ENCODE measurements at regions not wholly inside any gene's neighbourhood (a gene's known extent, or its start where the extent isn't known, plus 50 kb on each side); places are given as distances from the start of the nearest gene placed in this dataset.
"Not testable (repeated sequence)": the region's sequence is repeated elsewhere in the genome, so short reads cannot be mapped to it uniquely, and the experiment has no call there.

DNA sequence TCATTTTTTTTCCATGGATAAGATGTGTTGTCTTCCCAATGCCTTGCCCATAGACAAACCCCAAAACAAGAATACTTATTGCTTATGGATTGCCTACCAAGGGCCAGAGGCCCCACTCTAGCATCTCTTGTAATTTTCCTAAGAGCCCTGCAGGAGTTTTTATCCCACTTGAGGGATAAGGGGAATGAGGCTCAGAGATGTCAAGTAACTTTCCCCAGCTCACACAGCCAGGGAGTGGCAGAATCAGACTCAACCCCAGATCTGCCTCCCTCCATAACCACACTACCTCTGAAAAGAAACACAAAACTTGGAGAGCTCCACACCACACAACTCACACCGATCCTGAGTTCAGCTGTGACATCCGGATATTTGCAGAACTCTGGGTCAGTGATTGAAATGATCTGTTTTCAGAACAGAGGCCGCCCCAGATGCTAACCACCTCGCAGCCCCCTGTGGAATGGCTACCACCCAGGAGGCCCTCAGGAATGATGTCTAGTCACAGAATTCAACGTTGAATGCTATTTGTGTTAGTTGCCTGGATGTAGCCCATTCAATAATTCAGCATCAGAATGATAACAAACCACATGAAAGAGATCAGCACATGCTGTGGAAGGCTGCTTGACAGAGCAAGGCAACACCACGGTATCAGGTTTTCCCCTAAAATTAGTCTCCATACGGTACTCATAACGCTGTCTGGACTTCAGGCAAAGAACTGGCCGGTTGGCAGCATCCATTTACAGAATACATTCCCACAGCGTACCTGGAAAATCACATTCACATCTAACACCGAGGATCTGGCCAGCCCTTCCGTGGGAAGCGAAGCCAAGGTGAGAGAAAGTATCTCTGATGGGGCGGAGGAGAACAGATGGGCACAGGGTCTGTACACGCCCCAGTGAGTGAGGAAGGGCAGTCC is 231.9 kb downstream of the TOMM20 start:
- DNase-seq, result no peak

DNA sequence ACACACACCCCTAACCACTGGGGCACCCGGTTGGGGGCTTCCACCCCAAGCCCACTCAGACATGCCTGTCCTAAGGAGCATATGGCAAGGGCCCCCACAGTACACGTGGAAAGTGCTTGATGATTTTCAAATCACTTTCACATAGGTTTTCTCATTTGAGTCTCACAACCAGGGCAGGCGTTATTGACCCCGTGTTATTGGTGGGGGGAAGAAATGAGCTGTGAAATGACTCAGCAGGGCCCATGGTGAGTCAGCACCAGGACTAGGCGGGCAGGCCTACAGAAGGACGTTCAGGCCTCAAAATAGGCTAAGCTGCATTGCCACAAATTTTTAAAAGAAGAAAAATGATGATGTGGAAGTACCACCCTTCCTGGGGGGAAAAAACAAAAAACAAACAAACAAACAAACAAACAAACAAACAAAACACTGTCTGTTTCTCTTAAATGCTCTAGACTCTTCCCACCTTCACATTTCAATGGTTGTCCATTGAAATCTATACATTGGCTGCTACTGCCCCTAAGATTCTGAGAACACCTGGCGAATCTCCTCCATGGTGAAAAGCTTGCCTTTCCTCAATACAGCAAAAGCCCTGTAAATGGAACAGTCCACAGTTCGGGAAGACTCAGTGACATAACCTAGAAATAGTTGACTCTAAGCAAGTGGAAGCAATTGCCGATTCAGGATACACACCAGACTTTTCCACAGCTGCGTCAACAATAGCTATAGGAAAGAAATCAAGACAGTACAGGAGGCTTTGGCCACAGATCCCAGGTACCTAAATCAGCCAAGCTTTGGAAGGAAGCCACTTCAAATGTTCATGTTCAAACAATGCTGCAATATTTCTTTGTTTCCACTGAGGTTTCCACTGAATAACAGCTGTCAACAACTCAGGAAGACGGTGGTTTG is 234.7 kb downstream of the TOMM20 start:
- peak; percentile 39 for DNase-seq

DNA sequence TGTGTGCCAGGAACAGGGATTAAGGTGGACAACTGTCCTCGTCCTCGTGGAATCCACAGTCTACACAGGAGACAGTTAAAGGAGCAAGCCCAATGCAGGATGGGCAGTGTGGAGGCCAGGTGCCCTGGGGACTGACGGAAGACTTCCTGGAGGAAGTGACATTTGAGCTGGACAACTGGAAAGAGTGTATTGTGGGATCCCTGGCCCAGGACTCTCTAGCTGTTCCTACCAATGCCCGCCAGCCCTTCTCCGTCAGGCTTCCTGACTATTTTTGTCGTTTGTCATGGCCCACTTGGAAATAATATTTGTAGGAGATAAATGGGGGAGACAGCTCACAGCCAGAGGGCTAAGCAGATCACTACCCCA is 235.3 kb downstream of the TOMM20 start:
- DNase-seq, result no peak

GRCh38 chr1:234892642-234893041 is 236.0 kb downstream of the TOMM20 start:
- DNase-seq, result no peak

- no peak for DNase-seq
Observed at GRCh38 chr1:234891427-234891826, 237.2 kb downstream of the TOMM20 start.

GRCh38 chr1:234889643-234890042 is 239.0 kb downstream of the TOMM20 start:
- DNase-seq, result no peak

GRCh38 chr1:234888247-234888646 is 240.4 kb downstream of the TOMM20 start:
- DNase-seq, result not testable (repeated sequence)

- DNase-seq, result no peak
Observed at GRCh38 chr1:234887016-234887900, 241.4 kb downstream of the TOMM20 start.

DNA sequence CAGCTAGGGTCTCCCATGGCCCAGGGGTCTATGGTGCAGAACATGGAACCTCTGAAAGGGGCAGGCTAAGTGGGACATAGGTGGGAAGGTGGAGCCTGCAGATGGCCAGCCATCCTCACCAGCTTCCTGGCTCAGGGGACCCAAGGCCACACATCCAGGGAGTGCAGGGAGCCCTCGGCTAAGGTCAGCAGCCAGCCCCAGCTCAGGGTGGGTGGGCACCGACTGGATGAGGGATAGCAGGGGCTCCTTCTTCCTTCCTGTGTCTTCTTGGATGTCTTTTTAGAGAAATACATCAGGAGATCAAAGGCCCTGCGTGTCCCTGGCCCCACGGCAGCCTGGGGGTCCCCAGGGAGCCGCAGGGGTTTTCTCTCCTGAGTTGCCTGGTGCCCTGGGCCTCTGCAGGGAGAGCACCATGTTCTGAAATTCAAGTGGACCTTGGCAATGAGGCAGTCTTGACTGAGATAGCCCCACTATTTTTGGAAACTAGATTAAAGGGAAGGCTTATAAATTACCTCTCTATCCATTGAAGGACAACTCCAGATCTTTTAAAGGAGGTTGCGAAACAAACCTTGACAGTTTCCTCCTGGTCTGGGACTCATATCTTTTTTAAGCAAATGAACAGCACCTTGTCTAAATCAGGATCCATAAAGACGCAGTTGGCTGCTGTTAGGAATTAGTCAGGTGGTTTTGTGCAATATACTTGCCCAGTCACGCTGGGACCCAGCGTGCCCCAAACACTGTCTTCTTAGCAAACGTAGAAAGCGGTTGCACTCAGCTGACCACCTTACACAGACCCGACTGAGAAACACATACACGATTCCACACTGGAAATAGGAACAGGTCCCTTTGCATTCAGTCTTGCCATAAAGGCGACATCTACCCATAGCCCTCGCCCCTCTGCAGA is 242.3 kb downstream of the TOMM20 start:
- no peak for DNase-seq

DNA sequence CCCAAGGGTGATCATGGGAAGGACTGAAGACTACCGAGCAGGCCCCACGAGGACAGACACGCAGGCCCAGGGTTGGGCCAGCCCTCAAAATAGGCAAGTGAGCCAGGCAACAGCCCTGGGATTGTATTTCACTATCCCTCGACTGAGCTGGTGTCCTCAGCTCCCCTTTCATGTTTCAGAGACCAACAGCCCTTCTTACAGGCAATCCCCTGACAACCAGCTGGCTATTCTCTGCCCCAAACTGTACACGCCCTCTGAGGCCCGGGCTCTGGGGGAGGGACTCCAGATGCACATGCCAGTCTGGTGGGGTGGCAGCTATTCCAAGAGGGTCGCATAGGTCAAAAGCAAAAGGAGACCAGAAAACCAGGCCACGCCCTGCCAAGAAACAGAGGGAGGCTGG is 243.0 kb downstream of the TOMM20 start:
- DNase-seq, result no peak

DNA sequence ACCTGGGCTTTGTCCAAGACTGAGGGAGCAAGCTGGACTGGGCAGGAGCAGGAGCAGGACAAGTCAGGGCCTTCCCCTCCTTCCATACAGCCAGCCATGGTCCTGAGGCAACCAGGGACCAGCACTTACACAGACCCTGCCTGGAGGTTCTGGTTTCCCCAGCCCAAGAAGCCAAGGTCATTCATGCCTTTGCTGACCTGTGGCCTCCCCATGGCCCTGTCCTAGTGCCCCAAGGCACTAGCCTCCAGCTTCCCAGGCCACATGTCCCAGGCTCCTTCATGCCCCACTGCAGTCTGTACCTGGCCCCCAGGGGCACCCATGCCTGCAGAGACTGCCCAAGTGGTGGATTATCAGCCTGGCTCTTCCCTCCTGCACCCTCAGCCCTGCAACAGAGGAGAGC is 243.9 kb downstream of the TOMM20 start:
- no peak for DNase-seq

- no peak for DNase-seq
Observed at GRCh38 chr1:234884006-234884405, 244.6 kb downstream of the TOMM20 start.

GRCh38 chr1:234882898-234883297 is 245.7 kb downstream of the TOMM20 start:
- no peak for DNase-seq

DNA sequence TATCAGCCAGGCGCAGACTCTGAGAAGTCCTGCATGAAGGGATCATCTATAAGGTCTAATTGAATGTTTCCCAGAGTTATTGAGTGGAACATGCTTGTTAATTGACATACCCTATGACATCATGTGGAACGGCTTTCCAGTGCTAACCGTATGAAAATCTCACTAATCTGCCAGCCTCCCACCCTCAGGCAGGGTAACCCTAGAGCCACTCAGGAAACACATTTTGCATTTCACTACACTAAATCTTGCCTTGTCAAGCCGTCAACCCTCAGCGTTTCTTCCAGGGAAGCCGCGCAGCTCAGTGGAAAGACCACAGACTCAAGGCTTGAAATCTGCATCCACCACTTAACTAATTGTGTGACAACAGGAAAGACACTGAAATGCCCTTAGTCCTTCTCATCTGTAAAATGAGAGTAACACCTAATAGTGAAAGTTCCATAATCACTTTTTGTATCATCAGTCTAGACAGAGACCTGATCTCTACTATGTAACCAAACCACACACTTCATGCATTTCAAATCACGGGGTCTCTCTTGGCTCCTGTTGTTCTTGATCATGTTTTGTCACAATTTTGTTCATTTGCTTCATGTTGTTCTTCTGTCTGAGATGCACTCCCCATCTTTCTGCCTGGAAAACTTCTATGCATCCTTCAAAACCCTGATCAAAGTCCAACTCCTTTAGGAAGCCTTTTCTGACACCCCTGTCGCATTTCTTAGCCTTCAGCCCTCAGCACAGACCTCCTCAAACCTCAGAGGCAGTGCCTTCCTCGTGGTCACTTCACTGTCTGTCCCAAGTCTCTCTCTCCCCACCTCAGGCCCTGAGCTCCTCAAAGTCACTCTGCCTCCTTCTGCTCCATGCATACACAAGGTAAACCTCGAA is 246.5 kb downstream of the TOMM20 start:
- DNase-seq, result no peak

GRCh38 chr1:234879147-234880080 is 249.2 kb downstream of the TOMM20 start:
- DNase-seq, result no peak

- no peak for DNase-seq
Observed at GRCh38 chr1:234878288-234878687, 250.3 kb downstream of the TOMM20 start.

DNA sequence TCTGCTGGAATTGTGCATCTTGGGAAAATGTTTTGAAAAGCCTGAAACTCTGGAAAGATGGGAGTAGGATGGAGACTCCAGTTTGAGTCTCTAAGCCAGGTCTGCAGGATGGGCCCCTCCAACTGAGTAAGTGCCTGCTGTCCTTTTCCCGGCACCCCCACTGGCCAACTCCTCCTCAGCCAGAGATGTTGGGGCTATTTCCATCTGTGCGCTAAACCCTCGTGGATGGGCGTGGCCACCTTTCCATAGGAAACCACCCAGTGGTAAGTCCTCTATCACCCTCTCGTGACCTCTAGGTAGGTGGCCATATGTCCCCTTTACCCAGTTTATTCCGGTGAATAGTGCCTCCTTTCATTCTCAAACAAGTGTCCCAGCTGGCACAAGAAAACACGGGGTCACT is 250.9 kb downstream of the TOMM20 start:
- DNase-seq, result no peak

- peak; percentile 99 for DNase-seq
Observed at GRCh38 chr1:234875953-234876855, 252.4 kb downstream of the TOMM20 start.
